H1 (cell line): ENCODE measurements at regions not wholly inside any gene's neighbourhood (a gene's known extent, or its start where the extent isn't known, plus 50 kb on each side); places are given as distances from the start of the nearest gene placed in this dataset.

Experiments
- CTCF ChIA-PET: fragments of 300-600 bp; sonication (Branson Sonifier 250); formaldehyde crosslinking; loops from one replicate; lab custom pipeline; 2021; ENCODE audit not compliant: partially characterized antibody; lab: Charles Lee
- POLR2A ChIA-PET: fragments of 300-600 bp; sonication (Branson Sonifier 250); formaldehyde crosslinking; loops from one replicate; lab custom pipeline; 2021; ENCODE audit warnings: inconsistent platforms; ENCODE audit not compliant: partially characterized antibody; lab: Charles Lee
- DNase-seq, 2 experiments: peaks; one replicate each; pipeline versions ENCODE4 v3.0.0 to v3.0.0-alpha.2; 2010 to 2022; ENCODE audit warnings: low spot score in 2 of 2, low read depth in 1 of 2, mixed read lengths in 1 of 2
- FAIRE-seq: peaks from 2 replicates; lab custom pipeline; 2011; peaks lifted over from hg19 to GRCh38; lab: Jason Lieb, UNC
- H2AFZ ChIP-seq: 2 replicates; pipeline ENCODE4 v1.8.1; 2012; ENCODE audit warnings: low read length, inconsistent platforms
- H2AK5ac ChIP-seq: 2 replicates; pipeline ENCODE4 v1.6.1; 2013; ENCODE audit warnings: low read depth, low read length
- H2BK120ac ChIP-seq: replicated peaks from 2 replicates; pipeline ENCODE3; 2013; ENCODE audit warnings: low read depth, low read length, inconsistent platforms
- H2BK12ac ChIP-seq: 2 replicates; pipeline ENCODE4 v1.6.1; 2013; ENCODE audit warnings: low read depth, low read length
- H2BK15ac ChIP-seq: 2 replicates; pipeline ENCODE4 v1.6.1; 2013; ENCODE audit warnings: low read length
- H2BK20ac ChIP-seq: 2 replicates; pipeline ENCODE4 v1.6.1; 2013; ENCODE audit warnings: low read length
- H2BK5ac ChIP-seq: 2 replicates; pipeline ENCODE4 v1.6.1; 2013; ENCODE audit warnings: low read depth, low read length
- H3K14ac ChIP-seq: 2 replicates; pipeline ENCODE4 v1.6.1; 2013; ENCODE audit warnings: inconsistent platforms; ENCODE audit not compliant: insufficient read length
- H3K18ac ChIP-seq: 2 replicates; pipeline ENCODE4 v1.6.1; 2013; ENCODE audit warnings: low read length; ENCODE audit errors: extremely low read depth
- H3K23ac ChIP-seq: 2 replicates; pipeline ENCODE4 v1.6.1; 2013; ENCODE audit warnings: inconsistent platforms; ENCODE audit not compliant: insufficient read length
- H3K23me2 ChIP-seq: 2 replicates; pipeline ENCODE4 v1.6.1; 2013; ENCODE audit warnings: low read depth, low read length
- H3K27ac ChIP-seq: 2 replicates; pipeline ENCODE4 v1.6.1; 2011; ENCODE audit warnings: low read depth, low read length, inconsistent platforms
- H3K27me3 ChIP-seq, 4 experiments: replicated peaks in 1 of 4; 1 replicate in 1 of 4; 2 replicates in 3 of 4; pipeline versions ENCODE4 v1.6.1 to v1.8.1; 2011 to 2013; ENCODE audit warnings: low read length in 3 of 4, mild to moderate bottlenecking in 3 of 4, inconsistent platforms in 2 of 4, mixed read lengths in 2 of 4, moderate library complexity in 1 of 4; ENCODE audit not compliant: control insufficient read depth in 3 of 4, insufficient read depth in 3 of 4; ENCODE audit errors: extremely low read depth in 1 of 4
- H3K36me3 ChIP-seq, 4 experiments: 2 replicates each; pipeline versions ENCODE4 v1.6.1 to v1.8.1; 2011 to 2013; ENCODE audit warnings: mild to moderate bottlenecking in 4 of 4, low read length in 3 of 4, moderate library complexity in 2 of 4, control low read depth in 1 of 4, inconsistent platforms in 1 of 4; ENCODE audit not compliant: insufficient read depth in 4 of 4, control insufficient read depth in 2 of 4
- H3K4ac ChIP-seq: replicated peaks from 2 replicates; pipeline ENCODE3; 2013; ENCODE audit warnings: low read length, low read depth, mixed read lengths, inconsistent platforms; ENCODE audit not compliant: insufficient read length
- H3K4me1 ChIP-seq, 4 experiments: replicated peaks in 1 of 4; 1 replicate in 1 of 4; 2 replicates in 3 of 4; pipeline versions ENCODE4 v1.6.1 to v1.8.1; 2011 to 2013; ENCODE audit warnings: low read length in 3 of 4, inconsistent platforms in 2 of 4, mixed read lengths in 1 of 4; ENCODE audit not compliant: insufficient read depth in 4 of 4, control insufficient read depth in 3 of 4
- H3K4me2 ChIP-seq, 2 experiments: 2 replicates each; pipeline versions ENCODE4 v1.6.1 to v1.8.1; 2011 to 2013; ENCODE audit warnings: low read depth in 2 of 2, low read length in 2 of 2, control low read depth in 1 of 2, inconsistent platforms in 1 of 2, mild to moderate bottlenecking in 1 of 2; ENCODE audit not compliant: insufficient read depth in 1 of 2
- H3K4me3 ChIP-seq, 4 experiments: fragments of 200-600, 300-600 bp in 1 of 4; sonication (generic), shearing (Covaris generic), sonication (Bioruptor Twin) in 1 of 4; 2 replicates each; pipeline versions ENCODE4 v1.5.1 to v1.8.1; 2011 to 2016; ENCODE audit warnings: low read length in 4 of 4, low read depth in 3 of 4, control low read depth in 2 of 4, inconsistent platforms in 2 of 4, mild to moderate bottlenecking in 2 of 4, mixed read lengths in 1 of 4, moderate library complexity in 1 of 4; ENCODE audit not compliant: insufficient read depth in 2 of 4; ENCODE audit errors: extremely low read depth in 1 of 4
- H3K56ac ChIP-seq: replicated peaks from 2 replicates; pipeline ENCODE3; 2013; ENCODE audit warnings: low read depth, mild to moderate bottlenecking, mixed read lengths, low read length, inconsistent platforms; ENCODE audit not compliant: insufficient read length
- H3K79me1 ChIP-seq: 2 replicates; pipeline ENCODE4 v1.6.1; 2013; ENCODE audit warnings: low read depth, low read length, control low read depth
- H3K79me2 ChIP-seq, 2 experiments: 2 replicates each; pipeline versions ENCODE4 v1.6.1 to v1.8.1; 2012 to 2013; ENCODE audit warnings: low read length in 2 of 2, mild to moderate bottlenecking in 2 of 2, inconsistent platforms in 1 of 2; ENCODE audit not compliant: insufficient read depth in 2 of 2, control insufficient read depth in 1 of 2
- H3K9ac ChIP-seq, 4 experiments: replicated peaks in 1 of 4; 1 replicate in 1 of 4; 2 replicates in 3 of 4; pipeline versions ENCODE4 v1.6.1 to v1.8.1; 2011 to 2013; ENCODE audit warnings: low read depth in 3 of 4, low read length in 3 of 4, control low read depth in 2 of 4, mild to moderate bottlenecking in 2 of 4, moderate library complexity in 2 of 4, inconsistent platforms in 1 of 4; ENCODE audit errors: extremely low read depth in 1 of 4
- H3K9me3 ChIP-seq, 2 experiments: 2 replicates each; pipeline versions ENCODE4 v1.6.1 to v1.8.1; 2012 to 2013; ENCODE audit warnings: mild to moderate bottlenecking in 2 of 2, moderate library complexity in 2 of 2, control low read depth in 1 of 2, inconsistent platforms in 1 of 2, low read depth in 1 of 2, low read length in 1 of 2, mixed read lengths in 1 of 2; ENCODE audit not compliant: insufficient read depth in 2 of 2
- H4K20me1 ChIP-seq, 2 experiments: replicated peaks in 1 of 2; 2 replicates each; pipeline versions ENCODE3 to v1.8.1; 2011 to 2013; ENCODE audit warnings: inconsistent platforms in 2 of 2, low read length in 2 of 2, mild to moderate bottlenecking in 1 of 2; ENCODE audit not compliant: insufficient read depth in 2 of 2, control insufficient read depth in 1 of 2
- H4K5ac ChIP-seq: 2 replicates; pipeline ENCODE4 v1.6.1; 2013; ENCODE audit warnings: low read length, low read depth, mixed read lengths, inconsistent platforms; ENCODE audit not compliant: insufficient read length
- H4K8ac ChIP-seq: 2 replicates; pipeline ENCODE4 v1.8.0; 2013; ENCODE audit warnings: mild to moderate bottlenecking, moderate library complexity, low read length, inconsistent platforms; ENCODE audit not compliant: insufficient read depth; ENCODE audit errors: extremely low read depth
- H4K91ac ChIP-seq: replicated peaks from 2 replicates; pipeline ENCODE3; 2013; ENCODE audit warnings: low read length, mixed read lengths, inconsistent platforms; ENCODE audit not compliant: insufficient read length
- JUN ChIP-seq: IDR thresholded peaks from 2 replicates; pipeline ENCODE4 v1.6.1; 2011; ENCODE audit warnings: low read depth, mild to moderate bottlenecking, improper control_type of control experiment, low read length
- RAD21 ChIP-seq, 2 experiments: IDR thresholded peaks in 1 of 2; conservative IDR thresholded peaks in 1 of 2; 2 replicates each; pipeline ENCODE4 v1.6.1; 2011; ENCODE audit warnings: low read depth in 2 of 2, low read length in 2 of 2, improper control_type of control experiment in 1 of 2, inconsistent platforms in 1 of 2, mild to moderate bottlenecking in 1 of 2, moderate library complexity in 1 of 2
- TEAD4 ChIP-seq: IDR thresholded peaks from 2 replicates; pipeline ENCODE4 v1.6.1; 2012; ENCODE audit warnings: low read depth, low read length, inconsistent platforms, mixed read lengths
- WGBS, 2 experiments: shearing (Covaris generic) in 1 of 2; methylation state at CpG; one replicate each; pipeline versions ENCODE4 v1.1.6 to v1.1.7; 2013 to 2015; ENCODE audit warnings: low lambda C conversion rate in 2 of 2, mixed read lengths in 2 of 2, inconsistent platforms in 1 of 2, low coverage in 1 of 2, missing lambda C conversion rate in 1 of 2; ENCODE audit not compliant: insufficient replicate concordance in 2 of 2, insufficient coverage in 1 of 2, insufficient read length in 1 of 2; ENCODE audit errors: extremely low coverage in 1 of 2, missing lambda C conversion rate in 1 of 2; 5-methylcytosine and 5-hydroxymethylcytosine counted together
- TF ChIP-seq, protein P1 (sequence below), 3 experiments: IDR thresholded peaks; 1 replicate in 2 of 3; 2 replicates in 1 of 3; pipeline versions ENCODE4 v1.5.1 to v1.6.1; 2011; ENCODE audit warnings: low read length in 3 of 3, mild to moderate bottlenecking in 3 of 3, inconsistent platforms in 2 of 3, low read depth in 1 of 3, moderate library complexity in 1 of 3; ENCODE audit not compliant: insufficient read depth in 1 of 3; ENCODE audit errors: control extremely low read depth in 1 of 3

DNA sequence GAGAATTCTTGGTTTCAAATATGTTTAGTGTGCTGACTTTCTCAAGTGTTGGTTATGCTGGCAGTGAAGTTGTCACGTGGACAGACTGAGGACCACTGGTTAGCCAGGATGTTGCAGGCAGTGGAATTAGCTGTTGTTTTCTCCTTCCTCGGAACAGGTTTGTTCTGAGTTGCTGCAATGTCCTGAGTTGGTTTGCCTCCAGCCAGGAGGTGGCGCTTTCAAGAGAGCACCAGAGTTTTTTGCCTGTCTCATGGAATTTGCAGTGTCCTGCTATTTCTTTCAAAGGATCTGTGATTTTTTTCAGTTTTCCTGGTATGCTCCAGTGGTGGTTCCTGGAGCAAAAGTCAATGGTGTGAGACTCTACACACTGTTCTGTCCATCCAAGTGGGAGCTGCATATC lies 158.1 kb upstream of the CXorf66 start:
- H2BK15ac ChIP-seq = no peak overlapping the region
- no peak overlapping the region for H3K14ac ChIP-seq
- no peak overlapping the region for H3K56ac ChIP-seq
- ChIA-PET POLR2A (no interaction called here), CTCF (interaction anchor here (0.5 to 1.4 kb wide), 8 partner anchors 14 to 418 kb away, joined by 3 to 5 read pairs (median 4); no protein-coding TSS in a partner anchor)
- H2AK5ac ChIP-seq = no peak overlapping the region
- H3K4ac ChIP-seq = no peak overlapping the region
- H3K4me3 ChIP-seq = no peak overlapping the region
- no peak overlapping the region for H2BK120ac ChIP-seq
- H3K9ac ChIP-seq = no peak overlapping the region
- no peak overlapping the region for H4K5ac ChIP-seq
- H3K27ac ChIP-seq = no peak overlapping the region
- H2BK5ac ChIP-seq = no peak overlapping the region
- H4K91ac ChIP-seq = no peak overlapping the region
- DNase-seq (peak in 1 of 2 experiments; percentile 50), FAIRE-seq (peak; percentile 95)
- H3K9me3 ChIP-seq = no peaks in the 10 kb centered on the region
- 5% methylated on average over 2 of the region's 3 CpGs; no CpG with 5 or more reads in 1 of the 2 experiments for WGBS, 2 experiments
- no peaks in the 10 kb centered on the region for H3K36me3 ChIP-seq
- no peaks in the 10 kb centered on the region for H3K79me2 ChIP-seq
- H3K18ac ChIP-seq = no peak overlapping the region
- 0 out of 2 replicates have a peak overlapping the region, but pooled peaks have one; percentile 60 for H2BK12ac ChIP-seq
- H3K79me1 ChIP-seq = no peaks in the 10 kb centered on the region
- no peak overlapping the region for H3K23ac ChIP-seq
- H3K23me2 ChIP-seq = no peaks in the 10 kb centered on the region
- no peak overlapping the region for H2BK20ac ChIP-seq
- TF ChIP-seq JUN (no peak), TEAD4 (0 out of 2 replicates have a peak, but pooled peaks have one; percentile 6), RAD21 (IDR thresholded peaks at IDR 0.05 in 1 of 2, conservative IDR thresholded peaks at IDR 0.05 in 1 of 2; ENCODE audit: low read depth in 2 of 2, low read length in 2 of 2) (peak; percentile 43 to 51)
- TF ChIP-seq, protein P1, sequence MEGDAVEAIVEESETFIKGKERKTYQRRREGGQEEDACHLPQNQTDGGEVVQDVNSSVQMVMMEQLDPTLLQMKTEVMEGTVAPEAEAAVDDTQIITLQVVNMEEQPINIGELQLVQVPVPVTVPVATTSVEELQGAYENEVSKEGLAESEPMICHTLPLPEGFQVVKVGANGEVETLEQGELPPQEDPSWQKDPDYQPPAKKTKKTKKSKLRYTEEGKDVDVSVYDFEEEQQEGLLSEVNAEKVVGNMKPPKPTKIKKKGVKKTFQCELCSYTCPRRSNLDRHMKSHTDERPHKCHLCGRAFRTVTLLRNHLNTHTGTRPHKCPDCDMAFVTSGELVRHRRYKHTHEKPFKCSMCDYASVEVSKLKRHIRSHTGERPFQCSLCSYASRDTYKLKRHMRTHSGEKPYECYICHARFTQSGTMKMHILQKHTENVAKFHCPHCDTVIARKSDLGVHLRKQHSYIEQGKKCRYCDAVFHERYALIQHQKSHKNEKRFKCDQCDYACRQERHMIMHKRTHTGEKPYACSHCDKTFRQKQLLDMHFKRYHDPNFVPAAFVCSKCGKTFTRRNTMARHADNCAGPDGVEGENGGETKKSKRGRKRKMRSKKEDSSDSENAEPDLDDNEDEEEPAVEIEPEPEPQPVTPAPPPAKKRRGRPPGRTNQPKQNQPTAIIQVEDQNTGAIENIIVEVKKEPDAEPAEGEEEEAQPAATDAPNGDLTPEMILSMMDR (IDR thresholded peaks at IDR 0.05; ENCODE audit: control extremely low read depth in 1 of 3, insufficient read depth in 1 of 3, low read depth in 1 of 3, low read length in 3 of 3) = peak; percentile 45 to 61 (median 56)
- no peak overlapping the region for H4K8ac ChIP-seq
- peak overlapping the region; percentile 81; the same call in 1 of the 2 replicates for H2AFZ ChIP-seq
- H4K20me1 ChIP-seq = no peaks in the 10 kb centered on the region
- no peak overlapping the region for H3K4me2 ChIP-seq
- peaks cover 0 to 3% (median 0%) of the 10 kb centered on the region in 4 experiments; a peak in 2 of 7 replicates for H3K4me1 ChIP-seq
- H3K27me3 ChIP-seq = no peaks in the 10 kb centered on the region
